Panc1 (cell line): ENCODE measurements at regions not wholly inside any gene's neighbourhood (a gene's known extent, or its start where the extent isn't known, plus 50 kb on each side); places are given as distances from the start of the nearest gene placed in this dataset.

Experiments used
- CTCF ChIP-seq: fragments of 450-650 bp; IDR thresholded peaks from 2 replicates; pipeline ENCODE4 v1.5.1; 2017; ENCODE audit warnings: mild to moderate bottlenecking
- POLR2AphosphoS5 ChIP-seq: IDR thresholded peaks from 2 replicates; pipeline ENCODE4 v1.6.1; 2012; ENCODE audit warnings: mild to moderate bottlenecking, low read depth, low read length, moderate library complexity
- SIN3A ChIP-seq: IDR thresholded peaks from 2 replicates; pipeline ENCODE4 v1.6.1; 2012; ENCODE audit warnings: low read depth, mild to moderate bottlenecking, low read length, moderate library complexity, borderline replicate concordance; ENCODE audit not compliant: insufficient read depth
- TCF7L2 ChIP-seq: IDR thresholded peaks from 2 replicates; pipeline ENCODE4 v1.6.1; 2011; ENCODE audit warnings: mild to moderate bottlenecking, low read depth, low read length, inconsistent platforms

- TF ChIP-seq SIN3A (no peak), CTCF (no peak), POLR2AphosphoS5 (no peak), TCF7L2 (no peak)
These were observed 244.4 kb downstream of the RPS24 start for GRCh38 chr10:78278058-78278404.
